HUES6 (cell line): ENCODE measurements at regions not wholly inside any gene's neighbourhood (a gene's known extent, or its start where the extent isn't known, plus 50 kb on each side); places are given as distances from the start of the nearest gene placed in this dataset.

Source experiments
- H3K27ac ChIP-seq: 2 replicates; pipeline ENCODE4 v1.7.0; 2013; ENCODE audit warnings: low read depth, mild to moderate bottlenecking, low read length, inconsistent platforms
- H3K27me3 ChIP-seq: 2 replicates; pipeline ENCODE4 v1.6.1; 2013; ENCODE audit warnings: low read length; ENCODE audit not compliant: control insufficient read depth, insufficient read depth
- H3K36me3 ChIP-seq: 2 replicates; pipeline ENCODE4 v1.6.1; 2013; ENCODE audit warnings: low read length; ENCODE audit not compliant: control insufficient read depth, insufficient read depth
- H3K4me1 ChIP-seq: 2 replicates; pipeline ENCODE4 v1.6.1; 2013; ENCODE audit warnings: low read length; ENCODE audit not compliant: control insufficient read depth, insufficient read depth
- H3K4me3 ChIP-seq: 2 replicates; pipeline ENCODE4 v1.5.1; 2013; ENCODE audit warnings: low read depth, low read length
- H3K9ac ChIP-seq: one replicate; pipeline ENCODE4 v1.6.1; 2013; ENCODE audit warnings: mild to moderate bottlenecking, low read length
- H3K9me3 ChIP-seq: 2 replicates; pipeline ENCODE4 v1.6.1; 2013; ENCODE audit warnings: low read depth, low read length; ENCODE audit not compliant: control insufficient read depth, insufficient read depth

DNA sequence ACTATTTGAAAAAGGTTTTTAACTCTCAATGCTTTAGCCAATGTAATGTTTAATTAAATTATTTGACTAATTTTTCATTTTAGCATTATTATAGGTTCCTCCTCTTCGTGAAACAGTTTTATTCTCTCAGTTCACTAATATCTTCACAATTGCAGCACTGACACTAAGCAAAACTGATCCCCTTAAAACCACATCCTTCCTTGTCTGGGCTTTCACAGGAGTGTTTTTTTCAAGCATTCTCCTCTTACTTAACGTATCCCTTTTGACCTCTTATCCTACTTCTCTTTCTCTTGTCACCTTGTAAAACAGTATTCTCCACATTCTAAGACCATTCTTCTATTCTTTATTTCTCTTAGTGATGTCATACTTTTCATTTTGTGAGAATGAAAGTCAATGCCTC, 112.8 kb downstream of the DSC3 start:
- H3K27ac ChIP-seq = no peak overlapping the region
- H3K9ac ChIP-seq = no peak overlapping the region
- H3K4me1 ChIP-seq = no peaks in the 10 kb centered on the region
- no peak overlapping the region for H3K4me3 ChIP-seq
- H3K9me3 ChIP-seq = no peaks in the 10 kb centered on the region
- no peaks in the 10 kb centered on the region for H3K27me3 ChIP-seq
- H3K36me3 ChIP-seq = no peaks in the 10 kb centered on the region

DNA sequence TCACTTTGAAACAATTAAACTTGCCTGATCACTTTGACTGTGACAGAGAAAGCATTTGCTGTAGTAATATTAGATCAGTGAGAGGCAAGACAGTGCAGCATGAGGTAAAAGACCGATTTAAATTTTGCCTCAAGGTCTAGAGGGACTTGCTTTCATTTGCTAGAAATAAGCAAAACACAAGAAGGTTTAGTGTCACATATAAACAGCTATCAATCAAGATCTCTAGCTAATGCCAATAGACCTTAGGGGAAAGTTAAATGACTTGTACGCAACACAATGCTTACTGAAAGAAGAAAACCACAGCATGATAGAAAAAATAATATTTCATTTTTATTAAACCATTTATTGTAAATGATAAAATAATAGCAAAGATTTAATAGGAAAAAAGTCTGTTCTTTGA, 113.5 kb downstream of the DSC3 start:
- H3K4me1 ChIP-seq = no peaks in the 10 kb centered on the region
- no peak overlapping the region for H3K4me3 ChIP-seq
- no peaks in the 10 kb centered on the region for H3K27me3 ChIP-seq
- H3K36me3 ChIP-seq = no peaks in the 10 kb centered on the region
- no peaks in the 10 kb centered on the region for H3K9me3 ChIP-seq
- H3K9ac ChIP-seq = no peak overlapping the region
- no peak overlapping the region for H3K27ac ChIP-seq

DNA sequence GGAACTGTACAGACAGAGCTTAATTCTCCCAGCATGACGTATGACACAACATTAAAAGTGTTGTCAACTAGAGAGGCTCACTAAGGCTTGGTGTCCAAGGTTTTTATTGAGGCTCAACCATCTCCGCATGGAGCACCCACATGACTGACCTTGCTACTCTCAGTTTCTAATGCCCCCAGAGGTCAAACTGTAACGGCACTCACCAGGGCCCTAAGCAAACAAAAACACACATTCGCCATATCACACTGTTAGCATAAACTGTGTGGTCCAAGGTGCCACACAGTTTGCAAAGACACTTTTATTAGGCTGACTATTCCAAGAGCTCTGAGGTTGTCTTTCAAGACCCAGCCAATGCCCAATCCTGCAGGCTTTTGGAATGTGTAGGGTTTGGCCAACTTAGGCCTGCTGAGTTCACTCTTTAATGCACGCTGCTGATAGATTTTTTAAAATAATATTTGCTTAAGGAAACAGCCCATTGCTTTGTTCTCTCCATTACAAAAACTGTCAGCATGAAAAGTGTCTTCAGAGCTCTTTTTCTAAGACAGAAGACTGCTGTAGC, 114.9 kb downstream of the DSC3 start:
- Histone ChIP-seq H3K36me3 (no peaks in the 10 kb centered on the region), H3K9me3 (no peaks in the 10 kb centered on the region), H3K4me3 (no peak overlapping the region), H3K9ac (no peak overlapping the region), H3K27ac (no peak overlapping the region), H3K4me1 (no peaks in the 10 kb centered on the region), H3K27me3 (no peaks in the 10 kb centered on the region)

DNA sequence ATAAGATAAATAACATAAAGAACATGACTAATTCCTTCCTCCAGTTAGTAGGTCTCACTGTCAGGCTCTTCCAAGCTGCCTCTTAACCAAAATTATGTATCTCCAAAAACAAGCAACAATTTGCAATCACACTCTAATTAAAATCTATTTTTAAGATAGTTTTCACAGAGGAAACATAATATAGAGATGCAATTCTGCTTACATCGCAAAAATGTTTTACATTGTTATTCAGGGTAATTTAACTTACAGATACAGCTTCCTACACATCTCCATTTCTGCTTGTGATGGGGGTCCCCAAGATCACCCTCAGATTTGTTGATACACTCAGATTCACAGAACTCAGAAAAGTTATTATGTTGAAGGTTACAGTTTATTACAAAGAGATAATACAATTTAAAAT, 115.5 kb downstream of the DSC3 start:
- Histone ChIP-seq H3K36me3 (no peaks in the 10 kb centered on the region), H3K27ac (no peak overlapping the region), H3K9ac (no peak overlapping the region), H3K9me3 (no peaks in the 10 kb centered on the region), H3K4me1 (no peaks in the 10 kb centered on the region), H3K4me3 (no peak overlapping the region), H3K27me3 (no peaks in the 10 kb centered on the region)

DNA sequence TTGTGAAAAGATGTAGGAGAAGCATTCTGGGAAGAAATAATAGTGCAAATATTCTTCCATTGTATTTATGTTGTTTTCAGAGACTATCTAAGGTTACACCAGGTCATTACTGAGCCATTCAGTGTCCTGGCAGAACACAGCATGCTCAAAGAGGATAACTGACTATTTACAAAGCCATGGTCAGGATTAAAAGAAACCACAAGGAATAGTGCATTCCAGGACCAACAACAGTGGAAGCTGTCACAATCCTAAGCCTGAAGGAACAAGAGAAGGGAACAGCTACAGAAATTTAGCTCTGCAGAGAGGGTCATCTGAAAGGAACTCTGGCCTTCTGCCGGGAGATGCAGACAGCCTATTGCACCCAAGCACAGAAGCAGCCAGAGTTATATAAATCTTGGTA, 116.7 kb downstream of the DSC3 start:
- no peak overlapping the region for H3K27ac ChIP-seq
- H3K4me1 ChIP-seq = no peaks in the 10 kb centered on the region
- H3K27me3 ChIP-seq = no peaks in the 10 kb centered on the region
- no peaks in the 10 kb centered on the region for H3K36me3 ChIP-seq
- H3K9me3 ChIP-seq = no peaks in the 10 kb centered on the region
- no peak overlapping the region for H3K9ac ChIP-seq
- no peak overlapping the region for H3K4me3 ChIP-seq

DNA sequence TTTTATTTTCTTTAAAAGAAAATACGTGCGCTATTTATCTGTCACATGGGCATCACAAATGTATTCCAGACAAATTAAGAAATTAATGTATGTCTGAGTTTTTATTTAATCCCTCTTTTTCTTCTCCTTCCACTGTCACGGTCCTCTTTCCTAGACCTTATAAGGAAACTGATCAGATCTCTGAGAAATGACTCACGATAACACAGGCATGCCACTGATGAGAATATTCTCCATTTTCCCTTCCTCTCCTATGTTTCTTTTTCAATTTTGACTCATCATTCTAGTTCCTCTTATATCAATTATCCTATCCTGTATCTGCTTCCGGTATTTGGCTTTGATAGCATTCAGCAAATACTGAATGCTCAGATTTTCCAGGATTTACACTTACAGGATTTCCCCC, 121.8 kb downstream of the DSC3 start:
- Histone ChIP-seq H3K4me1 (no peaks in the 10 kb centered on the region), H3K27me3 (no peaks in the 10 kb centered on the region), H3K27ac (no peak overlapping the region), H3K9ac (no peak overlapping the region), H3K9me3 (no peaks in the 10 kb centered on the region), H3K36me3 (no peaks in the 10 kb centered on the region), H3K4me3 (no peak overlapping the region)

DNA sequence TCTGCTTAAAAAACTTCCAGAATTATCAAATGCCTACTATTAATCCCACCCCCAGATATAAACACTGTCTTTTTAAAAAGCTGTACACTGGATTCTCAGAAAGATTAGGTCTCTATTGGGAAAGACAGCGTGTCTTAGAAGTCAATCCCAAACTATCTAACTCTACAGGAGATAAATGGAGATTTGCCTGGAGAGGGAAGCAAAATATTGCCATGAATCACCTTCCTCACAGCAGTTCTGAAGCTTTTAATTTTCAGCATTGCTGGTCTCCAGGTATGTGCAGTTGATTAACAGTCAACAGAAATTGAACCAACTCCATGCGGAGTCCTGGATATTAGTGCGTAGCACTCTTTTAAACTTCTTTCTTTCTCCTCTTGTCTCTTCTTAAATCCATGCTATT, 122.2 kb downstream of the DSC3 start:
- no peaks in the 10 kb centered on the region for H3K9me3 ChIP-seq
- H3K36me3 ChIP-seq = no peaks in the 10 kb centered on the region
- no peak overlapping the region for H3K9ac ChIP-seq
- H3K4me3 ChIP-seq = no peak overlapping the region
- no peaks in the 10 kb centered on the region for H3K27me3 ChIP-seq
- H3K4me1 ChIP-seq = no peaks in the 10 kb centered on the region
- no peak overlapping the region for H3K27ac ChIP-seq

DNA sequence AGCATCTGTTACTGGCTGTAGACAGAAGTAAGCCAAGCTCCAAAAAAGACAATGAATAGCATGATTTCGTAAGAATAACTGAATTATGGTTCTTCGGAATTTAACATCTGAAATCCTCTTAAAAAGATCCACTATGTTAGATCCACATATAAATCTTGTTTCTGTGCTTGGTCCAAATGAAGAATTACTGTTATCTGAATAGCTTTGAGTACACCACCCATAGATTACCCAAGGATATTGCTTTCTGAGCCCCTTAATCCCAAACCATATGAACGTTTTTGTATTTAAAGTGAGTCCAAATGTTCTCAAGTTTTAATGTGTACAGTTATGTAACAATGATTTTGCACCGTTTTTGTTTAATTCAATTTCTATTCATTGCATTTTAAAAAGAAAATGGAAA, 124.9 kb downstream of the DSC3 start:
- Histone ChIP-seq H3K27me3 (no peaks in the 10 kb centered on the region), H3K27ac (no peak overlapping the region), H3K36me3 (no peaks in the 10 kb centered on the region), H3K9me3 (no peaks in the 10 kb centered on the region), H3K4me1 (no peaks in the 10 kb centered on the region), H3K4me3 (no peak overlapping the region), H3K9ac (no peak overlapping the region)

DNA sequence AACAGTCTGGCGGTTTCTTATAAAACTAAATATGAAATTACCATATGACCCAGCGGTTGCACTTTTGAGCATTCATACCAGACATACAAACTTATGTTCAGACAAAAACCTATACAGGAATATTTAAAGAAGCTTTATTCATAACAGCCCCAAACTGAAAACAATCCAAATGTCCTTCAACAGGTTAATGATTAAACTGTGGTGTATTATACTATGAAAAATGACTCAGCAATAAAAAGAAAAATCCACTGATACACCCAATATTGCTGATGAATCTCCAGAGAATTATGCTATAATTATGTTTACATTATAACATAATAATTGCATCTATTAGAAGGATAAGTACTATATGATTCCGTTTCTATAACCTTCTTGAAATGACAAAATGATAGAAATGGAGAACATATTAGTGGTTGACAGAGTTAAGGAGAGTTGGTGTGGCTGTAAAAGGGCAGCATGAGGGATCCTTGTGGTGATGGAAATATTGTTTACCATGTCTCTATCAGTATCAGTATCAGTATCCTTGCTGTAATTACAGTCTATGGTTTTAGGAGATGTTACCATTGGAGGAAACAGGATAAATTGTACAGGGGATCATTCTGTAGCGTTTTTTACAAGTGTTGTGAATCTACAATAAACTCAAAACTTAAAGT, 127.1 kb downstream of the DSC3 start:
- no peaks in the 10 kb centered on the region for H3K4me1 ChIP-seq
- H3K27me3 ChIP-seq = no peaks in the 10 kb centered on the region
- no peaks in the 10 kb centered on the region for H3K36me3 ChIP-seq
- H3K27ac ChIP-seq = no peak overlapping the region
- H3K9ac ChIP-seq = no peak overlapping the region
- no peaks in the 10 kb centered on the region for H3K9me3 ChIP-seq
- no peak overlapping the region for H3K4me3 ChIP-seq

DNA sequence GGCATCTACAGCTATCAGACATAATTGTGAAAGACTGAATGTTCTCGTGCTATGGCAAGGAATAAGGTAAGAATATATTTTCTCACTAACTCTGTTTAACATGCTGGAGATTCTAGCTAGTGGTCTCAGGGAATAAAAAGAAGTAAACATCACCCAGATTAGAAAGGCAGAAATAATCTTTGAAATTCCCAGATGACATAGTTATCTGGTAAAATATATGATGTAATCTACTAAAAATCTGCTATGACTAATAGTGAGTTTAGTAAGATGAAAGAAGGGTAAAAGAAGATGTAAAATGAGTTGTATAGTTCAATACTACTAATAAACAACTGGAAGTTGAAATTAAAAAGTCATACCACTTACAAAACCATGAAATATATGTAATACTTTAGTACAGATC, 134.2 kb downstream of the DSC3 start:
- H3K4me3 ChIP-seq = no peak overlapping the region
- H3K9ac ChIP-seq = no peak overlapping the region
- H3K36me3 ChIP-seq = no peaks in the 10 kb centered on the region
- no peak overlapping the region for H3K27ac ChIP-seq
- H3K4me1 ChIP-seq = no peaks in the 10 kb centered on the region
- no peaks in the 10 kb centered on the region for H3K9me3 ChIP-seq
- H3K27me3 ChIP-seq = no peaks in the 10 kb centered on the region

DNA sequence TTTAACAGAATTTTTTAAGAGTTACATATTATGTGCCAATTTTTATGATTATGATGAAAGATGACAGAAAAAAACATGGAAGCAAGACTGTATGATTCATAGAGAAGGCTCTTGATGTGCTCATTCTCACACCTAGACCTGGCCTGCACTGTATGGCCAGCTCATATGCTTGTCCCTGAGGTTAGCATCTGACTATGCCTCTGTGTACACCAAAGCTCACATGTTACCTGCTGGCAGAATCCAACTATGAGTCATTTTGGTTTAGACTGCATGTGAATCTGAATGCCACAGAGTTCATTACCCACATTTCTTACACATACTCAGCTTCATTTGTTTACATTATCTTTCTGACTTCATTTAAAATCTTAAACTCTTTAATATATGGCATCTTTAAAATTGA, 139.0 kb downstream of the DSC3 start:
- H3K4me1 ChIP-seq = peaks cover 7% of the 10 kb centered on the region; the same call in 1 of the 2 replicates
- H3K27ac ChIP-seq = no peak overlapping the region
- no peak overlapping the region for H3K4me3 ChIP-seq
- no peaks in the 10 kb centered on the region for H3K36me3 ChIP-seq
- H3K27me3 ChIP-seq = no peaks in the 10 kb centered on the region
- no peak overlapping the region for H3K9ac ChIP-seq
- no peaks in the 10 kb centered on the region for H3K9me3 ChIP-seq
